Breast epithelium (tissue), 3 donors: ENCODE measurements at regions not wholly inside any gene's neighbourhood (a gene's known extent, or its start where the extent isn't known, plus 50 kb on each side); places are given as distances from the start of the nearest gene placed in this dataset.

Source experiments
- CTCF ChIP-seq, 3 donors: fragments of 450-650 bp; IDR thresholded peaks; one replicate each; pipeline ENCODE4 v1.5.1; 2016 to 2017; ENCODE audit warnings: antibody characterized with exemption in 3 of 3, mild to moderate bottlenecking in 3 of 3, moderate library complexity in 3 of 3
- POLR2A ChIP-seq: fragments of 450-650 bp; IDR thresholded peaks from one replicate; pipeline ENCODE4 v1.6.1; 2016; ENCODE audit warnings: antibody characterized with exemption, mild to moderate bottlenecking, moderate library complexity

- TF ChIP-seq CTCF (IDR thresholded peaks at IDR 0.05): no peak
- TF ChIP-seq POLR2A: no peak
Observed at GRCh38 chr11:88051396-88051795, 123.8 kb downstream of the RAB38 start.
